Calu3 (cell line): ENCODE measurements at regions not wholly inside any gene's neighbourhood (a gene's known extent, or its start where the extent isn't known, plus 50 kb on each side); places are given as distances from the start of the nearest gene placed in this dataset.
A peak's percentile ranks its signal among the peaks of the same experiment; 100 is the strongest.

ENCODE experiments used
- BruUV-seq: library from RNA; stranded (reverse); fragments of 400-500 nt; replicated peaks from 2 replicates; lab custom pipeline; 2021; lab: Mats Ljungman, UMichigan
- CTCF ChIA-PET: fragments of 300-600 bp; sonication (Branson Sonifier 250); formaldehyde crosslinking; loops from one replicate; lab custom pipeline; 2022; ENCODE audit warnings: antibody characterized with exemption; lab: Charles Lee
- DNase-seq: peaks from one replicate; pipeline ENCODE4 v3.0.0; 2022
- H3K27ac Mint-ChIP-seq: one replicate; pipeline ENCODE4 v1.8.0; 2022; ENCODE audit warnings: mixed read lengths; ENCODE audit not compliant: unreplicated experiment
- H3K27me3 Mint-ChIP-seq: one replicate; pipeline ENCODE4 v1.8.0; 2022; ENCODE audit warnings: mixed read lengths; ENCODE audit not compliant: unreplicated experiment
- H3K36me3 Mint-ChIP-seq: one replicate; pipeline ENCODE4 v1.8.0; 2022; ENCODE audit warnings: mild to moderate bottlenecking, moderate library complexity, mixed read lengths; ENCODE audit not compliant: insufficient read depth, unreplicated experiment
- H3K4me1 Mint-ChIP-seq: one replicate; pipeline ENCODE4 v1.8.0; 2022; ENCODE audit warnings: mild to moderate bottlenecking, low read depth, mixed read lengths; ENCODE audit not compliant: unreplicated experiment
- H3K4me3 Mint-ChIP-seq: one replicate; pipeline ENCODE4 v1.8.0; 2022; ENCODE audit warnings: mild to moderate bottlenecking, low read depth, moderate library complexity, mixed read lengths; ENCODE audit not compliant: unreplicated experiment
- H3K9me3 Mint-ChIP-seq: one replicate; pipeline ENCODE4 v1.8.0; 2022; ENCODE audit warnings: low read depth, mixed read lengths; ENCODE audit not compliant: unreplicated experiment
- intact Hi-C: fragments of 100-400 bp; cut with micrococcal nuclease; formaldehyde crosslinking; loops from one replicate; pipeline ENCODE4 v1.10.0; 2022; ENCODE audit not compliant: unreplicated experiment
- TF ChIP-seq, protein P1 (sequence below): fragments of 200-600 bp; IDR thresholded peaks from one replicate; pipeline ENCODE4 v1.8.0; 2022; ENCODE audit warnings: antibody characterized with exemption; ENCODE audit not compliant: unreplicated experiment

DNA sequence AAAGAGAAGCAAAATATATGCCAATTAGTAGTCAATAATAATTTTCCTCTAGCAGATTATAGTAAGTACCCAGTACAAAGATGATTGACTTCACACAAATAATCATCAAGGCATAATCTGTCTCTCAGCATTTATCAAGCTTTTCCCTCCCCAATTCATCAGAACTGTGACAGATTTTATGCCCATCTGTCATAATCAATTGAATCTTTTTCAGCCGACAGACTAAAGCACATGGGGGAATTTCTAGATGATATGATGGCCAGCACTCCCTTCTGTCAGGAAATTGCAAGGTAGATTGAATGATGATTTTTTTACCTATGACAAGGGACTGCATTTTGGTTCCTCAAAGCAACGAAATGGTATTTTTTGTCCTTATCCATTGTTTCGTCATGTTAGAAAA is 227.1 kb upstream of the CYLC2 start:
- Mint-ChIP-seq H3K4me3 (no peak overlapping the region), H3K27ac (no peak overlapping the region), H3K9me3 (peaks cover 7% of the 10 kb centered on the region), H3K27me3 (no peaks in the 10 kb centered on the region), H3K36me3 (no peaks in the 10 kb centered on the region), H3K4me1 (no peaks in the 10 kb centered on the region)
- intact Hi-C loops: no loop called here
- no TSS peak for BruUV-seq
- CTCF ChIA-PET: no interaction called here
- no peak for DNase-seq
- TF ChIP-seq, protein P1, sequence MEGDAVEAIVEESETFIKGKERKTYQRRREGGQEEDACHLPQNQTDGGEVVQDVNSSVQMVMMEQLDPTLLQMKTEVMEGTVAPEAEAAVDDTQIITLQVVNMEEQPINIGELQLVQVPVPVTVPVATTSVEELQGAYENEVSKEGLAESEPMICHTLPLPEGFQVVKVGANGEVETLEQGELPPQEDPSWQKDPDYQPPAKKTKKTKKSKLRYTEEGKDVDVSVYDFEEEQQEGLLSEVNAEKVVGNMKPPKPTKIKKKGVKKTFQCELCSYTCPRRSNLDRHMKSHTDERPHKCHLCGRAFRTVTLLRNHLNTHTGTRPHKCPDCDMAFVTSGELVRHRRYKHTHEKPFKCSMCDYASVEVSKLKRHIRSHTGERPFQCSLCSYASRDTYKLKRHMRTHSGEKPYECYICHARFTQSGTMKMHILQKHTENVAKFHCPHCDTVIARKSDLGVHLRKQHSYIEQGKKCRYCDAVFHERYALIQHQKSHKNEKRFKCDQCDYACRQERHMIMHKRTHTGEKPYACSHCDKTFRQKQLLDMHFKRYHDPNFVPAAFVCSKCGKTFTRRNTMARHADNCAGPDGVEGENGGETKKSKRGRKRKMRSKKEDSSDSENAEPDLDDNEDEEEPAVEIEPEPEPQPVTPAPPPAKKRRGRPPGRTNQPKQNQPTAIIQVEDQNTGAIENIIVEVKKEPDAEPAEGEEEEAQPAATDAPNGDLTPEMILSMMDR: no peak

DNA sequence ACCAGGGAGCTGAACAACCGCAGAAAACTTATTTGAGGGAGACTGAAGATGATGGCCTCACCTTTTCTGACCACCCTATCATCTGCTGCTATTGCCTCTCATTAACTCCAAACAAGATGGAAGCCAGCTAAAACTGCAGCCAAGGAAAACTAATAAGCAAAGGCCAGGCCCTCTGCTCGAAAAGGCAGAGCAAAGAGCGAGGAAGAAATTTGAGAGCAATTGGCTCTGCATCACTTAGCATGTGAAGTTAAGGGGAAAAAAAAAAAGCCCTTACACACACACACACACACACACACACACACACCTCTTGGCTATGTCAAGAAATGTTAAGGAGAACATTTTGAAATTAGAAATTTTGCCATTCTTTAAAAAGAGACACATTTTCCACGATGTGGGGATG is 228.1 kb upstream of the CYLC2 start:
- H3K36me3 Mint-ChIP-seq: no peaks in the 10 kb centered on the region
- H3K27ac Mint-ChIP-seq: no peak overlapping the region
- H3K9me3 Mint-ChIP-seq: peaks cover 10% of the 10 kb centered on the region
- no peaks in the 10 kb centered on the region for H3K4me1 Mint-ChIP-seq
- TF ChIP-seq, protein P1: no peak
- intact Hi-C loops: no loop called here
- CTCF ChIA-PET: no interaction called here
- H3K27me3 Mint-ChIP-seq: no peaks in the 10 kb centered on the region
- DNase-seq: no peak
- no TSS peak for BruUV-seq
- H3K4me3 Mint-ChIP-seq: no peak overlapping the region

DNA sequence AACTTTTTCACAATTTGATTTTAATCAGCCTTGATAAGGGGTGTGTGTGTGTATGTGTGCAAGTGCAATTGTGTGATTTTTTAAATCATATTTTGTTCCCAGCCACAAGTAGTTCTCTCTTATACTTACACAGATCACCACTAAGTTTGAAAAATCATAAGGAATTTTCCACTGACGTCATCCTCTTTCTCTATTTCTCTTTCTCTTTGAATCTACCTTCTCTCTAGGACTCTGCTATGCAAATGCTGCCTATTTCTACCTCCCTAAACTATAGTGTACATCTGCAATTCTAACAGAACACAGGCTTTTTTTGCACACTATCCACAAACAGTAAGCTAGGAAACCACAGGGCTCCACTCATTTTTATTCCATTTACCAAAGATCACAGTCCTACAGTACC is 254.6 kb upstream of the CYLC2 start:
- no peaks in the 10 kb centered on the region for H3K36me3 Mint-ChIP-seq
- peaks cover 8% of the 10 kb centered on the region for H3K9me3 Mint-ChIP-seq
- TF ChIP-seq, protein P1: no peak
- no peaks in the 10 kb centered on the region for H3K27me3 Mint-ChIP-seq
- H3K4me1 Mint-ChIP-seq: no peaks in the 10 kb centered on the region
- intact Hi-C loops: no loop called here
- no peak overlapping the region for H3K27ac Mint-ChIP-seq
- no peak for DNase-seq
- no TSS peak for BruUV-seq
- H3K4me3 Mint-ChIP-seq: no peak overlapping the region
- CTCF ChIA-PET: no interaction called here

DNA sequence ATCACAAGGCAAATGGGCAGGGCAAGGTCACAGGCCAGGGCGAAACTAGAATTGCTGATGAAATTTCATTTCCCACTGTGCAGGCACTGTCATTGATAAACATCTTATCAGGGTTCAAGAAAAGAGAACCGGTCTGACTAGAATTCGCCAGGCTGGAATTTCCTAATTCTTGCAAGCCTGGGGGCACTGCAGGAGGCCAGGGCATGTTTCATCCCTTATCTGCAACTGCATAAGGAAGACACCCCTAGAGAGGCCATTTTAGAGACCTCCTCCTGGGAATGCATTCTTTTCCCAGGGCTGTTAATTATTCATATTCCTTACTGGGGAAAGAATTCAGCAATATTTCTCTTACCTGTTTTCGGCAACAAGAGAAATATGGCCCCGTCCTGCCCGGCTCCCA is 266.2 kb upstream of the CYLC2 start:
- intact Hi-C loops: no loop called here
- no peak overlapping the region for H3K4me3 Mint-ChIP-seq
- CTCF ChIA-PET: no interaction called here
- BruUV-seq: no TSS peak
- no peaks in the 10 kb centered on the region for H3K27me3 Mint-ChIP-seq
- H3K27ac Mint-ChIP-seq: peak overlapping the region; percentile 31
- DNase-seq: peak; percentile 3
- H3K36me3 Mint-ChIP-seq: no peaks in the 10 kb centered on the region
- TF ChIP-seq, protein P1: no peak
- H3K9me3 Mint-ChIP-seq: no peaks in the 10 kb centered on the region
- H3K4me1 Mint-ChIP-seq: peaks cover 9% of the 10 kb centered on the region
